ENCODE measurements at regions not wholly inside any gene's neighbourhood (a gene's known extent, or its start where the extent isn't known, plus 50 kb on each side); places are given as distances from the start of the nearest gene placed in this dataset.

DNA sequence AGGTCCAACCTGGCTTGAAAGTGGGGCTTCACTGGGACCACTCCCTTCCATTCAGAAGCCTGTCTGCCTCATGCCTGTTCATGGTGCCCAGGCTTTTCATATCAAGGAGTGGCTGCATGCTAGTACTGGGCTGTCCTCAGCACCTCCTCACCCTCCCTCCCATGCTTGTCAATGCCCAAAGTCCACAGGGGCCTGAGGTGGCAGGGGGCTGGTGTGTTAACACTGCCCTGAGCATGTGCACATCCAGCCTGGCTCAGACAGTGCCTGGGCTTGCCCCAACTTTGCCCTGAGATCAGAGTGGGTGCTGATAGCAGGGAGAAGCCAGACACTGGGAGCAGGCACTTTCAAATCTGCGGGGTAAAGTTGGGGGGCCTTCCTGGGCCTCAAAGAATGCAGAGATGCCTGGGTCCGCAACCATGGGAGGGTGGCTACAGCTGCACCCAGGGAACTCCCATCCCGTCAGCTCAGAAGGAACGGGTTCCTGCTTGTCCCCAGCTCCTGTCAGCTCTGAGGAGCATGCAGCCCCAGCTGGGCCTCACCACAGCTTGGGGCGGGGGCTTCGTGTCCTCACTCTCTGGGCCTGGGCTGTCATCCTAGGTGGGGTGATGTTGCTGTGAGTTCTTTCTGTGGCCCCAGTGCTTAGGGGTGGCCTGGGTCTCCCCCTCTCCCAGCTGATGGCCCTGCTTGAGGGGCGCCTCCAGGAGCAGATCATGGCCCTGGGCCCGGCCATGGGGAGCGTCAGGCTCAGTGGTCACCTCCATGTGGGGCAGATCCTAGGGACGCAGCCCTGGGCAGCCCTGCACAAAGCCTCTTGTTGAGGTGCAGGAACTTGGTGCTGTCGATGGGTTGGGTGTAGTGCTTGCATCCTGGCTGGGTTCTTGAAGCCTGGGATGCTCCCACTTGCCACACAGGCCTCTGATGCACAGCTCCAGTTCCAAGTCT lies 830.6 kb upstream of the SLITRK5 start:
- TF ChIP-seq ARNT (IDR thresholded peaks at IDR 0.05), result no peak
- TF ChIP-seq ZNF384 (IDR thresholded peaks at IDR 0.05), result no peak
- TF ChIP-seq FOXK2 (IDR thresholded peaks at IDR 0.05), result no peak
- TF ChIP-seq FOXM1 (IDR thresholded peaks at IDR 0.05; ENCODE audit: borderline replicate concordance), result no peak
- TF ChIP-seq SUZ12 (IDR thresholded peaks at IDR 0.05), result no peak
- no peak for TF ChIP-seq FOXA1 (IDR thresholded peaks at IDR 0.05)
- no peak for TF ChIP-seq TARDBP (IDR thresholded peaks at IDR 0.05)
- TF ChIP-seq ELF4 (IDR thresholded peaks at IDR 0.05), result no peak
- no peak for TF ChIP-seq L3MBTL2 (conservative IDR thresholded peaks at IDR 0.05)
- no peak for TF ChIP-seq SP1 (IDR thresholded peaks at IDR 0.05)
- TF ChIP-seq HDGF (IDR thresholded peaks at IDR 0.05; ENCODE audit: borderline replicate concordance), result no peak
- no peak for TF ChIP-seq NFRKB (IDR thresholded peaks at IDR 0.05)
- no peak for TF ChIP-seq LEF1 (IDR thresholded peaks at IDR 0.05; ENCODE audit: borderline replicate concordance)
